GM13977 (cell line): ENCODE measurements at regions not wholly inside any gene's neighbourhood (a gene's known extent, or its start where the extent isn't known, plus 50 kb on each side); places are given as distances from the start of the nearest gene placed in this dataset.

Experiments used
- DNase-seq: peaks from one replicate; pipeline ENCODE4 v3.0.0; 2012; ENCODE audit warnings: low spot score
- CTCF ChIP-seq: IDR thresholded peaks from 2 replicates; pipeline ENCODE4 v1.5.1; 2012; ENCODE audit warnings: mild to moderate bottlenecking, control low read depth; ENCODE audit not compliant: insufficient read depth; ENCODE audit errors: extremely low read depth, missing control alignments
- in situ Hi-C: fragments of 300-500 bp; cut with MboI; formaldehyde crosslinking; loops from one replicate; pipeline ENCODE4 v1.12.0; 2022; ENCODE audit warnings: low sequenced_read_pairs, low pct_unique_long_range_greater_than_20kb, mixed read lengths, inconsistent platforms; ENCODE audit not compliant: unreplicated experiment

DNA sequence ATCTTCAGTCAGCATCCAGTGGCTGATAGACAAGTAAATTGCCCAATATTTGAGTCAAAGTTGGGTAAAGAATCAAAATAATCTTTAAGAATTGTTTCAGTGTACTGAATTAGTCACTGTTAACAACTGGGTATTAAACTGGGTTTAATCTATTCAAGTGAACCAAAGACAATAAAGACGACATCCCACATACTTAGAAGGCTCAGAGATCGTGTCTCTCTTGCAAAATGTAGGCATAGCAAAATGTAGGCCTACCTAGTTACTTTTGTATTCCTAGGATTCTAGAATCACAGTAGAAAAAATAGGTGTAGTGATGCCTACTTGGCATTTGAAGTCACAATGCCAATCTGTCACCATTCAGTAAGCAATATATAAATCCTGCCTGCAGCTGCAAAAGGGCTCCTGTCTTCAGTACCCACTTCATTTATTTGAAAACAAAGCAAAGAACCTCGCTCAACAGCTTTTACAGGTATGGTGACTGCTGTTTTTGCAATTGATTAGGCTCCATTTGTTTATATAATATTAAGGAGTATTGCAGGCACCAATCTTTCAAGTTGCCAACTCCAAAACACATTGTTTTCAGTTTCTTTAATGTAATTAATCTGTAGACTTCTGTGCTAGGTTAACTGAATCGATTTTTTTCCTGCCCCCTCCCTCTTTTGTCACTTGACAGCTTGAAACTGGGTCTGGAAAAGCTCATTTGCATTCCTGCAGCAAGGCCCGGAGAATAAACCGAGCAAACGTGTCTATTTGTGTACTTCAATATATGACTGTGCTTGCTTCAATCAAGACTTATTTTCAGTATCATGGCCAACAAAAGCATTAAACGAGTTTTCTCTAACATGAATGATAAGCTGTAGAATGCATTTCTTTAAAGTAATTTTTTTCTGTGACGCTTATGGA lies 1074.9 kb downstream of the TDRD15 start:
- no peak for TF ChIP-seq CTCF
- in situ Hi-C loops: no loop called here
- DNase-seq: no peak

GRCh38 chr2:22199994-22200393 lies 1076.2 kb downstream of the TDRD15 start:
- no peak for TF ChIP-seq CTCF
- in situ Hi-C loops: no loop called here
- DNase-seq: no peak

GRCh38 chr2:22209545-22209944 lies 1085.8 kb downstream of the TDRD15 start:
- in situ Hi-C loops: no loop called here
- DNase-seq: no peak
- TF ChIP-seq CTCF: no peak

- no peak for TF ChIP-seq CTCF
- in situ Hi-C loops: no loop called here
Observed at GRCh38 chr2:22213237-22213636, 1089.5 kb downstream of the TDRD15 start.

DNA sequence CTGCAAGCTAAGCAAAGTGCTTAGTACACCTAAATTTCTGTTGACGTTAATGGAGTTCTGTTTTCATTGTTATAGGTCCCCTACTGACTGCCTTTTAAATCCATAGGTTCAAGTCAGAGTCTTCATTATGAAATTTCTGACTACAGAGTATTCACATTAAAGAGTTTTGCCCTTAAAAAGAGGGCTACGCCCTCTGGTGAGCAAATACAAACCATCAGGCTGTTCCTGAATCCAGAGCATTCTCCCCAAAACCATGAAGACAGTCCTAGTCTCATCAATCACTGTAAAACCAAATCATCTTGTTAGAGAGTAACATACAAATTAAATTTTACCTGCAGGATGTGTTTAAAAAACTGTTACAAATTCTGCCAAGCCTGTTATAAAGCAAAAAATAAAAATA lies 1091.7 kb downstream of the TDRD15 start:
- no peak for DNase-seq
- TF ChIP-seq CTCF: no peak
- in situ Hi-C loops: no loop called here

More at GRCh38 chr2:22213237-22213636, 1089.5 kb downstream of the TDRD15 start:
- no peak for DNase-seq

- TF ChIP-seq CTCF: no peak
- in situ Hi-C loops: no loop called here
- DNase-seq: no peak
Observed at GRCh38 chr2:22217881-22218280, 1094.1 kb downstream of the TDRD15 start.
